DOHH2 (cell line): ENCODE measurements at regions not wholly inside any gene's neighbourhood (a gene's known extent, or its start where the extent isn't known, plus 50 kb on each side); places are given as distances from the start of the nearest gene placed in this dataset.

Experiments
- H3F3A ChIP-seq: fragments of 200-600 bp; sonication (generic), shearing (Covaris generic); 2 replicates; pipeline ENCODE4 v1.6.0; 2016; ENCODE audit warnings: antibody characterized with exemption, mild to moderate bottlenecking; ENCODE audit not compliant: control insufficient read depth, insufficient read depth
- H3K27ac ChIP-seq: fragments of 200-600 bp; sonication (generic); 2 replicates; pipeline ENCODE4 v1.5.1; 2014; ENCODE audit warnings: low read depth, mild to moderate bottlenecking, low read length, moderate library complexity
- H3K27me3 ChIP-seq: fragments of 200-600 bp; sonication (generic); 2 replicates; pipeline ENCODE4 v1.6.1; 2014; ENCODE audit warnings: mild to moderate bottlenecking, low read length, mixed read lengths; ENCODE audit not compliant: control insufficient read depth
- H3K36me3 ChIP-seq: fragments of 200-600 bp; sonication (generic); 2 replicates; pipeline ENCODE4 v1.6.1; 2014; ENCODE audit warnings: mild to moderate bottlenecking, low read length, moderate library complexity, mixed read lengths; ENCODE audit not compliant: control insufficient read depth
- H3K4me1 ChIP-seq: fragments of 200-600 bp; sonication (generic); 2 replicates; pipeline ENCODE4 v1.6.1; 2014; ENCODE audit warnings: mild to moderate bottlenecking, low read length, mixed read lengths; ENCODE audit not compliant: control insufficient read depth
- H3K4me2 ChIP-seq: fragments of 200-600 bp; sonication (generic); 2 replicates; pipeline ENCODE4 v1.6.0; 2014; ENCODE audit warnings: mild to moderate bottlenecking, low read length, moderate library complexity
- H3K4me3 ChIP-seq: fragments of 200-600 bp; sonication (generic); 2 replicates; pipeline ENCODE4 v1.5.1; 2014; ENCODE audit warnings: mild to moderate bottlenecking, low read length, mixed read lengths
- H3K79me2 ChIP-seq: fragments of 200-600 bp; sonication (generic); 2 replicates; pipeline ENCODE4 v1.6.1; 2014; ENCODE audit warnings: mild to moderate bottlenecking, low read length, mixed read lengths; ENCODE audit not compliant: control insufficient read depth
- H3K9me2 ChIP-seq: fragments of 200-600 bp; sonication (generic); replicated peaks from 2 replicates; pipeline ENCODE4 v1.6.1; 2014; ENCODE audit warnings: mild to moderate bottlenecking, low read length, mixed read lengths; ENCODE audit not compliant: control insufficient read depth
- H3K9me3 ChIP-seq: fragments of 200-600 bp; sonication (generic); 2 replicates; pipeline ENCODE4 v1.6.1; 2014; ENCODE audit warnings: antibody characterized with exemption, low read length, mixed read lengths; ENCODE audit not compliant: control insufficient read depth, insufficient read depth
- H4K20me1 ChIP-seq: fragments of 200-600 bp; sonication (generic); 2 replicates; pipeline ENCODE4 v1.6.0; 2014; ENCODE audit warnings: low read depth, mild to moderate bottlenecking, antibody characterized with exemption, low read length, moderate library complexity; ENCODE audit not compliant: control insufficient read depth, insufficient read depth
- EZH2phosphoT487 ChIP-seq: fragments of 200-600 bp; sonication (generic); IDR thresholded peaks from 2 replicates; pipeline ENCODE4 v1.6.1; 2017; ENCODE audit warnings: borderline replicate concordance, mild to moderate bottlenecking, antibody characterized with exemption, low read length, moderate library complexity, mixed read lengths
- TF ChIP-seq, protein P1 (sequence below): fragments of 200-600 bp; sonication (generic); IDR thresholded peaks from one replicate; pipeline ENCODE4 v1.5.1; 2014; ENCODE audit warnings: antibody characterized with exemption, mild to moderate bottlenecking, low read depth, low read length; ENCODE audit not compliant: poor library complexity, severe bottlenecking

DNA sequence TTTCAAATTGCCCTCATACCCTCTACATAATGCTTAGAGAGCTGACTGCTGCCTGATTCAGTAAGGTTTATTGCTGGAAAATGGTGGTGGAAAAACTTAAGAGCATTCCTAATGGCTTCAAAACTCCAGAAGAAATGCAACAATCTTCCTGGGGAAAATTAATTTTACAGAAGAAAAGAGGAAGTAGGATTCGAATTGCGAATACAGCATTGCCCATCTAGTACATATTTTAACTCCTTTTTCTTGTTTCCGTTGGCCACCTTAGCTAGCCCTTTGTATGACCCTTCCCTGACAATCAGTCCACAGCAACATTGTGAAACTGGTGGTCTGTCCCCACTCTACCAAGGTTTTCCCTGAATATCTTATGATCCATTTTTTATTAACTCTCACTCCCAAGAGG, 224.7 kb downstream of the MTX2 start:
- no peaks in the 10 kb centered on the region for H3K27me3 ChIP-seq
- H3K36me3 ChIP-seq, result no peaks in the 10 kb centered on the region
- TF ChIP-seq, protein P1, sequence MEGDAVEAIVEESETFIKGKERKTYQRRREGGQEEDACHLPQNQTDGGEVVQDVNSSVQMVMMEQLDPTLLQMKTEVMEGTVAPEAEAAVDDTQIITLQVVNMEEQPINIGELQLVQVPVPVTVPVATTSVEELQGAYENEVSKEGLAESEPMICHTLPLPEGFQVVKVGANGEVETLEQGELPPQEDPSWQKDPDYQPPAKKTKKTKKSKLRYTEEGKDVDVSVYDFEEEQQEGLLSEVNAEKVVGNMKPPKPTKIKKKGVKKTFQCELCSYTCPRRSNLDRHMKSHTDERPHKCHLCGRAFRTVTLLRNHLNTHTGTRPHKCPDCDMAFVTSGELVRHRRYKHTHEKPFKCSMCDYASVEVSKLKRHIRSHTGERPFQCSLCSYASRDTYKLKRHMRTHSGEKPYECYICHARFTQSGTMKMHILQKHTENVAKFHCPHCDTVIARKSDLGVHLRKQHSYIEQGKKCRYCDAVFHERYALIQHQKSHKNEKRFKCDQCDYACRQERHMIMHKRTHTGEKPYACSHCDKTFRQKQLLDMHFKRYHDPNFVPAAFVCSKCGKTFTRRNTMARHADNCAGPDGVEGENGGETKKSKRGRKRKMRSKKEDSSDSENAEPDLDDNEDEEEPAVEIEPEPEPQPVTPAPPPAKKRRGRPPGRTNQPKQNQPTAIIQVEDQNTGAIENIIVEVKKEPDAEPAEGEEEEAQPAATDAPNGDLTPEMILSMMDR, result no peak
- TF ChIP-seq EZH2phosphoT487, result no peak
- no peaks in the 10 kb centered on the region for H3K9me3 ChIP-seq
- peaks cover 6% of the 10 kb centered on the region; the same call in 1 of the 2 replicates for H3K4me1 ChIP-seq
- H3K27ac ChIP-seq, result no peak overlapping the region
- no peak overlapping the region for H3K4me3 ChIP-seq
- no peaks in the 10 kb centered on the region for H4K20me1 ChIP-seq
- H3K9me2 ChIP-seq, result no peaks in the 10 kb centered on the region
- H3F3A ChIP-seq, result no peaks in the 10 kb centered on the region
- H3K79me2 ChIP-seq, result no peaks in the 10 kb centered on the region
- H3K4me2 ChIP-seq, result no peak overlapping the region

DNA sequence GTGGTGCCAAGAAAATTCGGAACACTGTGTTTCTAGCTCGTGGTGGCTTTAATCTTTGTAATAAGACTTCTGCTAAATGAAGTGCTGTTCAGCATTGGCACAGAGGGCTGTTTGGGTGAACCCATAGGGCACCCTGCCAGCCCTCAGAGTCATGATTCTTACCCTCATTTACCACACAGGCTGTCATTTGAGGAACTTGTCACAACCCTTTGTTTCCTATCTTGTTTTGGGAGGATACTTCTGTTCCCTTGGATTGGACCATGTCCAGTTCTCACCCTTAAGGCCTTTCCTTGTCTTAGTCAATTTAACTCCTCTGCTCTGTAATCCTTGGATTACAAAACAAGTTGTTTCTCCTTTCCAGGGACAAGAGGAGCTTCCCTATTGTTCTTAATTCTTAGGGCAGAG, 225.7 kb downstream of the MTX2 start:
- no peaks in the 10 kb centered on the region for H3K79me2 ChIP-seq
- no peaks in the 10 kb centered on the region for H3K9me3 ChIP-seq
- no peaks in the 10 kb centered on the region for H3K36me3 ChIP-seq
- no peak overlapping the region for H3K4me3 ChIP-seq
- H3K27ac ChIP-seq, result no peak overlapping the region
- H3F3A ChIP-seq, result no peaks in the 10 kb centered on the region
- H3K4me1 ChIP-seq, result peaks cover 6% of the 10 kb centered on the region; the same call in 1 of the 2 replicates
- no peaks in the 10 kb centered on the region for H3K27me3 ChIP-seq
- no peaks in the 10 kb centered on the region for H4K20me1 ChIP-seq
- H3K4me2 ChIP-seq, result no peak overlapping the region
- no peak for TF ChIP-seq EZH2phosphoT487
- TF ChIP-seq, protein P1, result no peak
- H3K9me2 ChIP-seq, result no peaks in the 10 kb centered on the region

DNA sequence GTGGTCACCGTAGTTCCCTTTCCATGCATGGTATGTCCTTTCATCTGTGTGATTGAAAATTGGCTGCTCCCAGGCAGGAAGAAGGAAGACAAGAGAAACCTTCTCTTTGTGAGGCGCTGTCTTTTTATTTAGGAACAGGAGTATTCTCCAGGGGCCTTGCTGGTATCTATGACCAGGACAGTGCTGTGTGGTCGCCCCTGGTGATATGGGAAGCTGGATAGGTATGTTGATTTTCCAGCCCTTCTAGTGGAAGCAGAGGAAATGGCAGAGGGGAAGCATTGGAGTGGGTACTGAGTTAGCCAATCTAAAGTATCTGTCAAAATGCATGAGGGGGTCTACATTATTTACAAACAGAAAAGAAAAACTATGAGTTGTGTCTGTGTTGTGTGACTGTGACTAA, 226.6 kb downstream of the MTX2 start:
- Histone ChIP-seq H3F3A (no peaks in the 10 kb centered on the region), H3K4me3 (no peak overlapping the region), H4K20me1 (no peaks in the 10 kb centered on the region), H3K27ac (no peak overlapping the region), H3K36me3 (no peaks in the 10 kb centered on the region), H3K9me2 (no peaks in the 10 kb centered on the region), H3K4me2 (no peak overlapping the region), H3K79me2 (no peaks in the 10 kb centered on the region), H3K27me3 (no peaks in the 10 kb centered on the region), H3K4me1 (peaks cover 6% of the 10 kb centered on the region; the same call in 1 of the 2 replicates), H3K9me3 (no peaks in the 10 kb centered on the region)
- TF ChIP-seq, protein P1, result no peak
- TF ChIP-seq EZH2phosphoT487, result no peak

DNA sequence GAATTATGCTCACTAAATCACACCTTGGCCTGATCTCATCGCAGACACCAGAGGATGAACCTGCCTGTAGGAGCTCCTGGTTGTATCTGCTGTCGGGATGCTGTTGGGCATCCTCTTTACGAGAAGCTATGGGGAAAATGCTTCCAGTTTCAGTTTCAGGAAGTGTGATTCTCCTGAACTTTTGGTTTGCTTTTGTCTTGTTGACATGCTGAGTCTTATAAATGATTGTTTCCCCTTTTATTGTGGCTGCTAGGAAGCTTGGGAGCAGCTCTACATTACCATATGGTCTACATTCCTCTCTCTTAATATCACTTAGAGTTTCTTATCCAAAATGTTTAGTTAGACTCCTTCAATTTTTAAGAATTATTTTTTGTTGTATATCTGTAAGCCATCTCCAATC, 227.5 kb downstream of the MTX2 start:
- Histone ChIP-seq H4K20me1 (no peaks in the 10 kb centered on the region), H3F3A (no peaks in the 10 kb centered on the region), H3K9me2 (no peaks in the 10 kb centered on the region), H3K4me1 (peaks cover 6% of the 10 kb centered on the region; the same call in 1 of the 2 replicates), H3K27ac (no peak overlapping the region), H3K4me2 (no peak overlapping the region), H3K27me3 (peaks cover 5% of the 10 kb centered on the region; the same call in 1 of the 2 replicates), H3K79me2 (no peaks in the 10 kb centered on the region), H3K9me3 (no peaks in the 10 kb centered on the region), H3K4me3 (no peak overlapping the region), H3K36me3 (no peaks in the 10 kb centered on the region)
- TF ChIP-seq EZH2phosphoT487, result no peak
- TF ChIP-seq, protein P1, result no peak
